HG02943 (cell line): ENCODE measurements at regions not wholly inside any gene's neighbourhood (a gene's known extent, or its start where the extent isn't known, plus 50 kb on each side); places are given as distances from the start of the nearest gene placed in this dataset.

Experiments
- ATAC-seq: cut with Tn5 transposase; IDR thresholded peaks from one replicate; pipeline ENCODE4 v1.9.1; 2021; ENCODE audit warnings: mild to moderate bottlenecking, low read depth, moderate library complexity; ENCODE audit not compliant: unreplicated experiment

DNA sequence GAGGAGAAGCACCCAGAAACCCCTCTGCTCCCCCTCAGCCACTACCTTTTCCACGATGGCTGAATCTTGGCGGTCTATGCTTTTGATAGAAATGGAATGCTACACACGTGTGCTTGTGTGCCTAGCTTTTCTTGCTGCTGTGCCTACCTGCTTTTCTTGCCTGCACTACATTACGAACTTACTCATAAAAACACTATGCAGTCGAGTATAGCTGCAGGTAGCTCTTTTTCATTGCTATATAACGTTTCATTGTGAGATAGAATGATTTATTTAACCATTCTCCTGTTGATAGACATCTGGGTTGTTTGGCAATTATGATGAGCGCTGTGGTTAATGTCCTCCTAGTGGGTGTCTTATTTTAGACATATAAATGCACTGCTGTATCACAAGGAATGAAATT lies 67.9 kb upstream of the NCOR2 start:
- no peak for ATAC-seq

DNA sequence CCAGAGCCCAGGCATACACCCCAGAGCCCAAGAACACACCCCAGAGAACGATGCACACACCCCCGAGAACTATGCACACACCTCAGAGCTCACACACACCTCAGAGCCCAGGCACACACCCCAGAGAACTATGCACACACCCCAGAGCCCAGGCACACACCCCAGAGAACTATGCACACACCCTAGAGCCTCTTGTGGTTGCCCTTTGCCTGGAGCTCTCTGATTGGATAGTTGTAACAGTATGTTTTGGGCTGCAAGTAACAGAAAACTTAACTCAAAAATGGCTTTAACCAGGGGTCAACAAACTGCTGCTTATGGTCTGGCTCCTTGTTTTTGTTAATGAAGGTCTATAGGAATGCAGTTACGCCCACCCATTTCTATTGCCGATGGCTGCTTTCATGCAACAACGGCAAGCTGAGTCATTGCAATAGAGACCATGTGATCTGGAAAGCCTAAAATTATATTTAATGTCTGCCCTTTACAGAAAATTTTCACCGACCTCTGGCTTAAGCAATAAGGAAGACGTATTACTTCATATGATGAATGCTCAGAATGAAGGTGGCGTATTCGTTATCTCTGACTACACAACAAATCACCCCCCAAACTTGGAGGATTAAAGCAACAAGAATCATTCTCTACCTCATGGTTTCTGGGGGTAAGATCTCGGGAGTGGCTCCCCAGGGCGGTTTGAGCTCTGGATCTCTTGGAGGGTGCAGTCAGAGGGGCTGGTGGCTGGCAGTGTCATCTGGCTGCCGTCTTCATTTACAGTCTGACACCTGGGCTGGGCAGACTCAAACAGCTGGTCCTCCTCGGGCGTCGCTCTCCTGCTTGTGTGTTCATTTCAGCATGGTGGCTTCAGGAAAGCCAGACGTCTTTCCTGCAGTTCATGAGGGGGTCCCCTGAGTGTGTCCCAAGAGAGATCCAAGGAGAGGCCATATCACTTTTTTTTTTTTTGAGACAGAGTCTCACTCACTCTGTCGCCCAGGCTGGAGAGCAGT lies 66.3 kb upstream of the NCOR2 start:
- ATAC-seq: no peak

DNA sequence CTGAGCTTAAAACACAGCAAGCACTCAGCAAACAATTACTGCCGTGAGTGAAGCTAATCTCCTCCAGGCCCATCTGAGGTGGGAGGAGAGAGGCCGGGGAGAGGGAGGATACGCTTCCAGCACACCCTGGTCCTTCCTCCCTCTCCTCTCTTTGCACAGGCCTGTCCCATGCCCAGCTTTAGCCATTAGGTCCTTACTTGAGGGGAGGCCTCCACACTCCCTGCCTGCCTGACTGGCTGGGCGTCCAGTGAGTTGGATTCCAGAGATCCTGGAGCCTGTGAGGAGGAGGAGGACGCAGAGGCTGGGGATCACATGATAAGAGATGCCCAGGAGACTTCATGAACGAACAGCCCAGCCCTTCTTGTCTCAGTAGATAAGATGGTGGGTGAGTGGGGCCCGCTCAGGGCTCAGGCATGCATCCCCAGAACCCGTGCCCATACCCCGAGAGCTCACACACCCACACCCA lies 65.1 kb upstream of the NCOR2 start:
- no peak for ATAC-seq

DNA sequence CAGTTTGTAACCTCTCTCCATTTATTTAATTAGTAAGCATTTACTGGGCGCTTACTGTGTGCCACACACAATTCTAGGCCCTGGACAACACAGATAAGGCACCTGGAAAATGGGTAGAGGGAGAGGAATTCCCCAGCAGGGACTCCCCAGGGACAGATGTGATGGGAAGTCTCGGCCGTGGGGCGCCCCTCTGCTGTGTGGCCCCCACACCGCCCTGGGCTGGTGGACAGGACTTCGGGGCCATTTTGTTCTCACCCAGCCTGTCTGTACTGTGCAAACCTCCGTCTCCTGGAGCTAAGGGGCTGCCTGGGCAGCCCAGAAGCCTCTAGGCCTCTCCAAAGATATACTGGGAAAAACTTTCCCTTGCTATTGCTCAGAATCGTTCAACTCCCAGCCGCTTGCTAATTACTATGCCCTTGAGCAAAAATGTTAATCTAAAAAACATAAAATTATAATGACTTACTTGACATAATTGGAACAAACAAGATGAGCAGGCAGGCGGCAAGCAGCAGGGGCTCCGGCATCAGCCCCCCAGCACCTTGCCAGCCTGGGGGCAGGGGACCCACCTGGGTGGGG lies 64.4 kb upstream of the NCOR2 start:
- no peak for ATAC-seq

DNA sequence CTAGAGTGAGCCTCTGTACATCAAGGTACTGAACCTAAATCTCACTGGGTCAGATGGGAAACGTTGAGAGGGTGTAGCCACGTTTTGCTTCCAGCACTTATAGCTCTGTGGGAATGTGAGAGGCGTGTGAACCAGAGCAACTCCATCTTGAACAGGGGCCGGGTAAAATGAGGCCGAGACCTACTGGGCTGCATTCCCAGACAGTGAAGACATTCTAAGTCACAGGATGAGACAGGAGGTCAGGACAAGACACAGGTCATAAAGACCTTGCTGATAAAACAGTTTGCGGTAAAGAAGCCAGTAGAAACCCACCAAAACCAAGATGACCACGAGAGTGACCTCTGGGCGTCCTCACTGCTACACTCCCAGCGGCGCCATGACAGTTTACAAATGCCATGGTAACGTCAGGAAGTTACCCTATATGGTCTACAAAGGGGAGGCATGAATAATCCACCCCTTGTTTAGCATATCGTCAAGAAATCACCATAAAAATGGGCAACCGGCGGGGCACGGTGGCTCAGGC lies 63.4 kb upstream of the NCOR2 start:
- no peak for ATAC-seq

DNA sequence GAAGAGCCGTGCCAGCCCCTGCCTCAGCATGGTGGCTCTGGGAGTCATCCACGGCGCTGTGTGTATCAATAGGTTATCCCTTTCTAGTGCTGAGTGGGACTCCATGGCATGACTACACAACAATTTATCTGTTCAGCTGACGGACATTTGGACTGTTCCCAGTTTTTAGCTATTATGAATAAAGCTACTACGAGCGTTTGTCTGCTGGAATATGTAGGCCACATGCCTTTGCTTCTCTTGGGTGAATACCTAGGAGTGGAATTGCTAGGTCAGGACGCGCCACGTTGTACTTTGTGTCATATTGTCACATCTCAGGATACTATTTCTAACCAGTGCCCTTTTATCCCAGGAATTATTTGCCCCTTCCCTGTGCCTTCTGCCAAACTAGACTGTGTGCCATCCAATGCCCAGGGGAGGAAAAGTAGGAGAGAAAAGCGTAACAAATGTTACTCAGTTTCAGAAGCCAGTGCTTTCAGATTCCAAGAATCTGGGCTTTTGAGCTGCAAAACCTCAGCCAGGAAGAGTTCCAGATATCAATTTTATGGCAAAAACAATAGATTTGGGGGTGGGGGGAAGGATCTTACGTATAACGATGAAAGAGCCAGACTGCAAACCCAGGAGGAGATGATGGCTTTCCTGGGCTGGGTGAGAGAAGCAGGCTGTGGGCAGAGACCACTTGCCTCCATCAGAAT lies 62.5 kb upstream of the NCOR2 start:
- ATAC-seq: no peak

DNA sequence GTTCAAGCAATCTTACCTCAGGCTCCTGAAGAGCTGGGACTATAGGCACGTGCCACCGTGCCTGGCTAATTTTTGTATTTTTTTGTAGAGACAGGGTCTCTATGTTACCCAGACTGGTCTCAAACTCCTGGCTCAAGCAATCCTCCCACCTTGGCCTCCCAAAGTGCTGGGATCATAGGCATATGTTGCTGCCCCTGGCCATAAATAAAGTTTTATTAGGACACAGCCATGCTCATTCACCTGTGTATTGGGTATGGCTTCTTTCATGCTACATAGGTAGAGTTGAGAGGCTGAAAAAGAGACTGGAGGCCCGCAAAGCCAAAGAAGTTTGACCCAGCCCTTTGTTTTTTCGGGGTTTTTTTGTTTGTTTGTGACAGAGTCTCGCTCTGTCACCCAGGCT lies 61.7 kb upstream of the NCOR2 start:
- no peak for ATAC-seq

DNA sequence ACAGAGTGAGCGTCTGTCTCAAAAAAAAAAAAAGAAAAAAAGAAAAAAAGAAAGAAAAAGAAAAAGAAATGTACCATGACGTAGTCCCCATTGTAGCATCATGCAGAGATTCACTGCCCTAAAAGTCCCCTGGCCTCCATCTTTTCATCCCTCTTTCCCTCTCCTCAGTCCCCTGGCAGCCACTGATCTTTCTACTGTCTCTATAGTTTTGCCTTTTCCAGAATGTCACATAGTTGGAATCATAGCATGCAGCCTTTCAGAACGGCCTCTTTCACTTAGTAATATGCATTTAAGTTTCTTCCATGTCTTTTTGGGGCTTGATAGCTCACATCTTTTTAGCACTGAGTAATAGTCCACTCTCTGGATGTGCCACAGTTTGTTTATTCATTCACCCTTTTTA lies 60.5 kb upstream of the NCOR2 start:
- no peak for ATAC-seq

DNA sequence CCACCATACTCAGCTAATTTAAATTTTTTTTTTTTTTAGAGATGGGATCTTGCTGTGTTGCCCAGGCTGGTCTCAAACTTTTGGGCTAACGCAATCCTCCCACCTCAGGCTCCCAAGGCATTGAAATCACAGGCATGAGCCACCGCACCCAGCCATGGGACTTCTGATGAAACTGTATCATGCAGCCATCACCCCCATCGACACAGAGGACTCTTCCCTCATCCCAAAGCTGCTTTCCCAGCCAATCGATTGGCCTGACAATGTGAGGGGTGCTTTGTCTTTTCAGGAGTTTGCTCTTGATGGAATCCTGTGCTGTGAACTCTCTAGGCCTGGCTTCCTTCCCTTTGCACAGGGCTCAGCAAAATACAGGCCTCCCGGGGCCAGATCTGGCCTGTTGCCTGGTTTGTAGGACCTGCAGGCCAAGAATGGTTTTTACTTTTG lies 59.6 kb upstream of the NCOR2 start:
- ATAC-seq: no peak

DNA sequence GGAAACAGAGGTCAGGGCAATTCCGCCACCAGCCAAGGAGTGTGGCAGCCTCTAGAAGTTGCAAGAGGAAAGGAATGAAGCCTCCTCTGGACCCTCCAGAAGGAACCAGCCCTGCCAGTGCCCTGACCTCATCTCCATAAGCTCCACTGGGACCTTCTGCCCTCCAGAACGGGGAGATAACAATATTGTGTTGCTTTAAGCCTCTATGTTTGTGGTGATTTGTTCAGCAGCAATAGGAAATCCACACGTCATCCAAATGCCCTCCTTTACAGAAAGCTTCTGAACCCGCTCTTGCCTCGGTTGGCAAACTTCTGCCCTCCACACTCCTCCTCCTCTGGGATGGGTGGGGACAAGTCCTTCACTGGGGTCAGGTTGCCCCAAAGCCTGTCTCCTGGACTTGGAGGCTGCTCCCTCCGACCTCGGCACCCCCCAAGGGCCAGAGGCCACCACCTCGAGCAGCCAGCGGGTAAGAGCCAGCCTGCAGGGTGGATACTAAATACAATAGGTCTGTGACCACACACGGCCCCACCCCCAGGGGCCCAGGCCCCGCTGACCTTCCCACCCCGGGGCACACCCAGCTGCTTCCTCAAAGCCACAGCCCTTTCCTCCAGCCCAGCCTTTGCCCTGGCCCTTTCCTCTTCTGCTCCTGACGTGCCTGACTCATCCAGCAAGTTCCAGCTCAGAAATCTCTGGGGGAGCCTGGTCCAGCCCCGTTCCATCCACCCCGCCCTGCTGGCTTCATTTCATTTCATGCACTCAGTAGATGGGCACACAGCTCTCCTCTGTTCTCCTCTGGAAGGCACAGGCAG lies 58.7 kb upstream of the NCOR2 start:
- ATAC-seq: no peak

DNA sequence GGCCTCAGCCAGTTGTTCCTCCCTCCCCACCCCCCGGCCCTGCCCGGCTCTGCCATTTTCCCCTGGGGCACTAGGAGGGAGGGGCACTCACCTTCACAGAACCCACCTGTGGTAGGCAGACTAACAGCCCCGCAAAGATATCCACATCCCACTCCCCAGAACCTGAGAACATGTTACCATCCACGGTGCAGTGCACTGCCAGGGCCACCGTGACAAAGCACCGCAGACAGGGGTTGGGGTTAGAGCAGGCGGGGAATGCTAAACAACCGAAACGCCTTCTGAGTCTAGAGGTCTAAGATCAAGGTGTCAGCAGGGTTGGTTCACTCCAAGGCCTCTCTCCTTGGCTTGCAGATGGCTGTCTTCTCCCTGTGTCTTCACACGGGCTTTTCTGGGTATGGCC lies 57.4 kb upstream of the NCOR2 start:
- ATAC-seq: no peak

DNA sequence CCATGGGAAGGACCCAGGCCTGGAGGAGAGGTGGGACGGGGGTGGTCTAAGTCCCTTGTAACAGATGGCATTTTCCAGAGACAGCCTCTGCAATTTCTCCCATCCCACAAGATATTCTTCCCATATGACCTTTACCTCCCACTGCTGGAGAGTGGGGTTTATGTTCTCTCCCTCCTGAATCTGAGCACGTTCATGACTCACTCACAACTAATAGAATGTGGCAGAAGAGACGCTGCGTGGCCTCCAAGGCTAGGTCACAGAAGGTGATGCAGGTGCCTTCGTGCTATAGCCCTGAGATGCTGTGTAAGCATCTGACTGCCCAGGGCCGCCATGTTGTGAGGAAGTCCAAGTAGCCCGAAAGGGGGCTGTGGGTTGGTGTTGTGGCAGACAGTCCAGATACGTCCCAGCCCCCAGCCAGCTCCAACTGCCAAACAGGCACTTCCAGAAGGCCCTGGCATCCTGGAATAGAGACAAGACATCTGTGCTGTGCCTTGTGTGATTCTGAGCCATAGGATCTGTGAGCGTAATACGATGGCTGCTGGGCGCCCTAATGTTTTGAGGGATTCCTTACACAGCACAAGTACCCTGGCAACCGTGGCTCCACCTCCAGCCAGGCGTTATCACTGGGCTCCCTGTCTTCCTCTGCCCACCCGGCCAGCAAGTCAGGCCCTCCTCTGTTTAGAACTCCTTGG lies 56.1 kb upstream of the NCOR2 start:
- no peak for ATAC-seq

DNA sequence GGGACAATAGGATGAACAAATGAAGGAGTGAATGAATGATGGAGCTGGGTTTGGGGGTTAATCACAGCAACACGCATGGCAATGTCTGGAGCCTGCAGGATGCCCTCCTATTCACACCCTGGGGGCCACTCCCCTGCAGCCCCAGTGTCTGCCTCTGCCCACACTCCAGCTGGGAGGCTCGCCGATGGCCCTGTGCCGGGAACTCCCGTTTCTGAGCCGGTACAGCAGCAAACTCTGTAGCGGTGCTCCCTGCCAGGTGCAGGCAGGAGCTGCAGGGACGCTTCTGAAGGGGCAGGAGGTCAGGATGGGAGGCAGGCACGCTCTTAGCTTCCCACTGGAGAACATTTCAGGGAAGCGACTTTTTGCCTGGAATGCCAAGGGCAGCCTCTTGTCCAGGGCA lies 55.4 kb upstream of the NCOR2 start:
- ATAC-seq: no peak

DNA sequence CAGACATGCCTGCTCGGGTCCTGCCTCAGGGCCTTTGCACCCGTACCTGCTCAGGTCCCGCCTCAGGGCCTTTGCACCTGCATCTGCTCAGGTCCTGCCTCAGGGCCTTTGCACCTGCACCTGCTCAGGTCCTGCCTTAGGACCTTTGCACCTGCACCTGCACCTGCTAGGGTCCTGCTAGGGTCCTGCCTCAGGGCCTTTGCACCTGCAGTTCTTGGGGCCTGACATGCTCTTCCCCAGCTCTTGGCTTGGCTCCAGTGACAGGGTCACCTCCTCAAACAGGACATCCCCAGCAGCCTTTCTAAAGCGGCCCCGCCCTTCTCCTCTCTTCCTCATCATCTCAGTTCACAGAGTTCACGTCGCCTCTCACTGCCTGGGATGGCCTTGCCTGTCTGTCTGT lies 54.9 kb upstream of the NCOR2 start:
- ATAC-seq: no peak

DNA sequence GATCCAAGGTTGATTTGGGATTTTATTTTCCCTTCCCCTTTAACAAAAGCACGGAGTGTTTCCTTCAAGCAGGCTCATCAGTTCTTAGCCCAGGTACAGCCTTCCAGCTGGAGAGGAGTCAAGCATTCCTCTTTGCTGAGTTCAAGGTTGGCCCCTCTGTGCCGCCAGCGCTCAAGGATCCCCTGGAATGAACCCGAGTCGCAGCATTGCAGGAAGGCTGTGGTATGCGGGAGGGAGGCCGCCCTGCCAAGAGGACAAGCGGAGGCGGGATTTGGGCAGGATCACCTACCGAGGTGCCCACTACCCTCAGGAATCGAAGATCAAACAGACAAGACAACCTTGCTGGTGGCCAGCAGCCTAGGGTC lies 53.9 kb upstream of the NCOR2 start:
- no peak for ATAC-seq

DNA sequence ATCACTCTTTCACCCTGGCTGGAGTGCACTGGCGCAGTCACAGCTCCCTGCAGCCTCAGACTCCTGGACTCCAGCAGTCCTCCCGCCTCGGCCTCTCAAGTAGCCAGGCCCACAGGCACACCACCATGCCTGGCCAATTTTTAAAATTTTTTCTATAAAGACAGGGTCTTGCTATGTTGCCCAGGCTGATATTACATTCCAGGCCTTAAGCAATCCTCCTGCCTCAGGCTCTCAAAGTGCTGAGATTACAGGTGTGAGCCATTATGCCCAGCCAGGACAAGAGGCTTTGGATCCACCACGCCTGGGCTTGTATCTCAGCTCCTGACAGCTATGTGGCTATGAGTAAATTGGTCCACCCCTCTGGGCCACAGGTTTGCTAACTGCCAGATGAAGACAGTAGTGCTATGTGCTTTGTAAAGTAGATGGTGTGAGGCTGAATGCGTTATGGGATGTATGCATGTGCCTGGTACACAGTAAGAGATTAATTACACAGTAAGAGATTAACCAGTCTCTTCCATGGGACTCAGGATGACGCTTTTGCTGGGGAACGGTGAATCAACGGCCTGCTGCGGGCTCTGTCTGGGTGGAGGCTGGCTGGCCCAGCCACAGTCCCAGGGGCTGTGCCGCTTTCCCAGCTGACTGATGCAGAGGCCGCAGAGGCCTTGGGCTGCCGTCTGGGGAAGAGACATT lies 53.3 kb upstream of the NCOR2 start:
- no peak for ATAC-seq

DNA sequence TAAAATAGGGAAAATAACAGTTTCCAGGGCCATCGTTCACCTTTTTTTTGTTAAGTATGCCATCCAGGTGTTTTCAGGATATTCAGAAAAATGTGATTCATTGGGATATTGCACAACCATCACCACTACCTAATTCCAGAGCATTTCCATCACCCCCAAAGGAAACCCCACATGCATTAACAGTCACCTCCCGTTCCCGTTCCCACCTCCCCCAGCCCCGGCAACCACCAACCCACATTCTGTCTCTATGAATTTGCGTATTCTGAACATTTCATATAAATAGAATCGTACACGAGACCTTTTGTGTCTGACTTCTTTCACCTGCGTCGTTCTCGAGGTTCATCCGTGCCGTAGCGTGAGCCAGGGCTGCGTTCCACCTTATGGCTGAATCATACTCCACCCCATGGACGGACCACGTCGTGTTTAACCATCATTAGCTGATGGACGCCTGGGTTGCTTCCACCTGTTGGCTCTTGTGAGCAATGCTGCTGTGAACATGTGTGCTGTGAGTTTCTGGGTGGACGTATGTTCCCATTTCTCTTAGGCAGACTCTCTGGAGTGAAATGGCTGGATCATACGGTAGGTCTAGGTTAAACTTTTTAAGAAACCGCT lies 51.0 kb upstream of the NCOR2 start:
- ATAC-seq: no peak

DNA sequence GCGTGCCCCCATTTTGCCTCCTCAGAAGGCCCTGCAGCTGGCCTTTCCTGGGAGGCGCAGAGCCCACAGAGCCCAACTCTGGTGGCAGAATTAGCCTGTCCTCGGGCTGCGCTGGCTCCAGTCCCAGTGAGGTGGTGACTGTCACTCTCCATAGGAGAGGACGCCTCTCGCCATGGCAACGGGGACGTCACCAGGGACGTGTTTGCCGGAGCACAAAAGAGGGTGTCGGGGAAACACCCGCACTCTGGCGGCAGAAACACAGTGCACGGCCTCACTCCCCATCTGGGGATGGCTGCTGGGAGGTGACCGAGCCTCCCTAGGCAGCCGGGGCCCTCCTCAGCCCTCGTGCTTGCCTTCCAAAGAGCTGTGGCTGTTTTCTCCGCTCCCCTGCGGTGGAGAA lies 50.2 kb upstream of the NCOR2 start:
- no peak for ATAC-seq
